ENCODE measurements at regions not wholly inside any gene's neighbourhood (a gene's known extent, or its start where the extent isn't known, plus 50 kb on each side); places are given as distances from the start of the nearest gene placed in this dataset.
"Not testable (repeated sequence)": the region's sequence is repeated elsewhere in the genome, so short reads cannot be mapped to it uniquely, and the experiment has no call there.

- intact Hi-C loops (cut with DNase I) = no loop called here
- Histone ChIP-seq H3K27me3 (no peaks in the 10 kb centered on the region), H3K36me3 (no peaks in the 10 kb centered on the region), H3K27ac (no peak overlapping the region), H3K4me1 (no peaks in the 10 kb centered on the region), H3K9ac (ENCODE audit: low read depth in 2 of 2, low read length in 2 of 2) (no peak overlapping the region), H3K9me3 (no peaks in the 10 kb centered on the region), H3K4me3 (no peak overlapping the region)
- no peak for TF ChIP-seq CTCF (IDR thresholded peaks at IDR 0.05)
- DNase-seq = no peak
Observed at GRCh38 chr9:81313877-81314276, 375.5 kb downstream of the TLE1 start.

- H3K4me3 ChIP-seq = no peak overlapping the region
- TF ChIP-seq CTCF (IDR thresholded peaks at IDR 0.05) = no peak
- H3K9ac ChIP-seq (ENCODE audit: low read depth in 2 of 2, low read length in 2 of 2) = no peak overlapping the region
- intact Hi-C loops (cut with DNase I) = no loop called here
- H3K9me3 ChIP-seq = no peaks in the 10 kb centered on the region
- no peak for DNase-seq
- H3K27me3 ChIP-seq = no peaks in the 10 kb centered on the region
- H3K36me3 ChIP-seq = no peaks in the 10 kb centered on the region
- no peaks in the 10 kb centered on the region for H3K4me1 ChIP-seq
- H3K27ac ChIP-seq = no peak overlapping the region
Observed at GRCh38 chr9:81312346-81312745, 377.0 kb downstream of the TLE1 start.

- H3K4me1 ChIP-seq = no peaks in the 10 kb centered on the region
- intact Hi-C loops (cut with DNase I) = no loop called here
- TF ChIP-seq CTCF (IDR thresholded peaks at IDR 0.05) = no peak
- H3K27ac ChIP-seq = no peak overlapping the region
- H3K27me3 ChIP-seq = no peaks in the 10 kb centered on the region
- no peaks in the 10 kb centered on the region for H3K9me3 ChIP-seq
- no peaks in the 10 kb centered on the region for H3K36me3 ChIP-seq
- no peak for DNase-seq
- no peak overlapping the region for H3K9ac ChIP-seq (ENCODE audit: low read depth in 2 of 2, low read length in 2 of 2)
- no peak overlapping the region for H3K4me3 ChIP-seq
Observed at GRCh38 chr9:81308404-81308803, 380.9 kb downstream of the TLE1 start.

- H3K4me1 ChIP-seq; H3K36me3 ChIP-seq; H3K4me3 ChIP-seq; H3K27me3 ChIP-seq; intact Hi-C loops (cut with DNase I); H3K9ac ChIP-seq (ENCODE audit: low read depth in 2 of 2, low read length in 2 of 2); DNase-seq; H3K9me3 ChIP-seq; H3K27ac ChIP-seq: not testable (repeated sequence)
Observed at GRCh38 chr9:81307791-81308190, 381.6 kb downstream of the TLE1 start.

GRCh38 chr9:81305561-81306182 lies 383.7 kb downstream of the TLE1 start:
- Histone ChIP-seq H3K27ac (no peak overlapping the region), H3K36me3 (no peaks in the 10 kb centered on the region), H3K4me1 (no peaks in the 10 kb centered on the region), H3K9ac (ENCODE audit: low read depth in 2 of 2, low read length in 2 of 2) (no peak overlapping the region), H3K4me3 (no peak overlapping the region), H3K9me3 (no peaks in the 10 kb centered on the region), H3K27me3 (no peaks in the 10 kb centered on the region)
- intact Hi-C loops (cut with DNase I) = no loop called here
- no peak for TF ChIP-seq CTCF (IDR thresholded peaks at IDR 0.05)
- no peak for DNase-seq

- Histone ChIP-seq H3K9ac (ENCODE audit: low read depth in 2 of 2, low read length in 2 of 2) (no peak overlapping the region), H3K4me3 (no peak overlapping the region), H3K4me1 (no peaks in the 10 kb centered on the region), H3K27ac (no peak overlapping the region), H3K36me3 (no peaks in the 10 kb centered on the region), H3K27me3 (no peaks in the 10 kb centered on the region), H3K9me3 (no peaks in the 10 kb centered on the region)
- intact Hi-C loops (cut with DNase I) = no loop called here
- no peak for TF ChIP-seq CTCF (IDR thresholded peaks at IDR 0.05)
- no peak for DNase-seq
Observed at GRCh38 chr9:81303658-81304057, 385.7 kb downstream of the TLE1 start.
